ENCODE measurements at regions not wholly inside any gene's neighbourhood (a gene's known extent, or its start where the extent isn't known, plus 50 kb on each side); places are given as distances from the start of the nearest gene placed in this dataset.

- Histone ChIP-seq H3K27me3 (ENCODE audit: control insufficient read depth, insufficient read depth, low read length) (no peaks in the 10 kb centered on the region), H3K4me1 (ENCODE audit: control insufficient read depth, insufficient read depth, low read length) (no peaks in the 10 kb centered on the region), H3K36me3 (ENCODE audit: control insufficient read depth, insufficient read depth, low read length) (no peaks in the 10 kb centered on the region), H3K4me3 (ENCODE audit: low read length) (no peak overlapping the region), H3K27ac (ENCODE audit: low read length) (no peak overlapping the region), H3K9me3 (ENCODE audit: control insufficient read depth, insufficient read depth, low read length) (no peaks in the 10 kb centered on the region)
- DNase-seq (ENCODE audit: low read depth, low spot score): peak; percentile 25
- WGBS (ENCODE audit: insufficient coverage, insufficient read length): no CpG with 5 or more reads among the region's 4 CpGs
Observed at GRCh38 chr5:167814828-167815227, 476.6 kb upstream of the WWC1 start.

GRCh38 chr5:167816354-167816753, 475.1 kb upstream of the WWC1 start:
- Histone ChIP-seq H3K36me3 (ENCODE audit: control insufficient read depth, insufficient read depth, low read length) (no peaks in the 10 kb centered on the region), H3K4me1 (ENCODE audit: control insufficient read depth, insufficient read depth, low read length) (no peaks in the 10 kb centered on the region), H3K27me3 (ENCODE audit: control insufficient read depth, insufficient read depth, low read length) (no peaks in the 10 kb centered on the region), H3K4me3 (ENCODE audit: low read length) (no peak overlapping the region), H3K27ac (ENCODE audit: low read length) (no peak overlapping the region), H3K9me3 (ENCODE audit: control insufficient read depth, insufficient read depth, low read length) (no peaks in the 10 kb centered on the region)
- WGBS (ENCODE audit: insufficient coverage, insufficient read length): no CpG with 5 or more reads among the region's 3 CpGs
- no peak for DNase-seq (ENCODE audit: low read depth, low spot score)

- Histone ChIP-seq H3K4me1 (ENCODE audit: control insufficient read depth, insufficient read depth, low read length) (no peaks in the 10 kb centered on the region), H3K4me3 (ENCODE audit: low read length) (no peak overlapping the region), H3K27ac (ENCODE audit: low read length) (no peak overlapping the region), H3K36me3 (ENCODE audit: control insufficient read depth, insufficient read depth, low read length) (no peaks in the 10 kb centered on the region), H3K27me3 (ENCODE audit: control insufficient read depth, insufficient read depth, low read length) (no peaks in the 10 kb centered on the region), H3K9me3 (ENCODE audit: control insufficient read depth, insufficient read depth, low read length) (no peaks in the 10 kb centered on the region)
- no peak for DNase-seq (ENCODE audit: low read depth, low spot score)
- WGBS (ENCODE audit: insufficient coverage, insufficient read length): no CpG with 5 or more reads among the region's 4 CpGs
Observed at GRCh38 chr5:167816864-167817263, 474.6 kb upstream of the WWC1 start.

- Histone ChIP-seq H3K36me3 (ENCODE audit: control insufficient read depth, insufficient read depth, low read length) (no peaks in the 10 kb centered on the region), H3K4me1 (ENCODE audit: control insufficient read depth, insufficient read depth, low read length) (no peaks in the 10 kb centered on the region), H3K9me3 (ENCODE audit: control insufficient read depth, insufficient read depth, low read length) (no peaks in the 10 kb centered on the region), H3K4me3 (ENCODE audit: low read length) (no peak overlapping the region), H3K27ac (ENCODE audit: low read length) (no peak overlapping the region), H3K27me3 (ENCODE audit: control insufficient read depth, insufficient read depth, low read length) (no peaks in the 10 kb centered on the region)
- no peak for DNase-seq (ENCODE audit: low read depth, low spot score)
- no CpG with 5 or more reads among the region's 3 CpGs for WGBS (ENCODE audit: insufficient coverage, insufficient read length)
Observed at GRCh38 chr5:167819406-167819805, 472.0 kb upstream of the WWC1 start.

GRCh38 chr5:167820101-167820990, 471.1 kb upstream of the WWC1 start:
- no peaks in the 10 kb centered on the region for H3K36me3 ChIP-seq (ENCODE audit: control insufficient read depth, insufficient read depth, low read length)
- H3K27me3 ChIP-seq (ENCODE audit: control insufficient read depth, insufficient read depth, low read length): no peaks in the 10 kb centered on the region
- no CpG with 5 or more reads among the region's 12 CpGs for WGBS (ENCODE audit: insufficient coverage, insufficient read length)
- no peak overlapping the region for H3K4me3 ChIP-seq (ENCODE audit: low read length)
- no peak overlapping the region for H3K27ac ChIP-seq (ENCODE audit: low read length)
- no peak for DNase-seq (ENCODE audit: low read depth, low spot score)
- no peaks in the 10 kb centered on the region for H3K9me3 ChIP-seq (ENCODE audit: control insufficient read depth, insufficient read depth, low read length)
- H3K4me1 ChIP-seq (ENCODE audit: control insufficient read depth, insufficient read depth, low read length): no peaks in the 10 kb centered on the region

GRCh38 chr5:167821151-167821550, 470.3 kb upstream of the WWC1 start:
- Histone ChIP-seq H3K27me3 (ENCODE audit: control insufficient read depth, insufficient read depth, low read length) (no peaks in the 10 kb centered on the region), H3K36me3 (ENCODE audit: control insufficient read depth, insufficient read depth, low read length) (no peaks in the 10 kb centered on the region), H3K4me1 (ENCODE audit: control insufficient read depth, insufficient read depth, low read length) (no peaks in the 10 kb centered on the region), H3K9me3 (ENCODE audit: control insufficient read depth, insufficient read depth, low read length) (no peaks in the 10 kb centered on the region), H3K27ac (ENCODE audit: low read length) (no peak overlapping the region), H3K4me3 (ENCODE audit: low read length) (no peak overlapping the region)
- no peak for DNase-seq (ENCODE audit: low read depth, low spot score)
- no CpG with 5 or more reads among the region's 2 CpGs for WGBS (ENCODE audit: insufficient coverage, insufficient read length)

GRCh38 chr5:167821669-167822068, 469.8 kb upstream of the WWC1 start:
- H3K4me1 ChIP-seq (ENCODE audit: control insufficient read depth, insufficient read depth, low read length): no peaks in the 10 kb centered on the region
- H3K36me3 ChIP-seq (ENCODE audit: control insufficient read depth, insufficient read depth, low read length): no peaks in the 10 kb centered on the region
- no peak overlapping the region for H3K27ac ChIP-seq (ENCODE audit: low read length)
- no peaks in the 10 kb centered on the region for H3K9me3 ChIP-seq (ENCODE audit: control insufficient read depth, insufficient read depth, low read length)
- no peaks in the 10 kb centered on the region for H3K27me3 ChIP-seq (ENCODE audit: control insufficient read depth, insufficient read depth, low read length)
- DNase-seq (ENCODE audit: low read depth, low spot score): no peak
- no CpG with 5 or more reads among the region's 4 CpGs for WGBS (ENCODE audit: insufficient coverage, insufficient read length)
- H3K4me3 ChIP-seq (ENCODE audit: low read length): no peak overlapping the region

GRCh38 chr5:167822241-167822640, 469.2 kb upstream of the WWC1 start:
- Histone ChIP-seq H3K4me3 (ENCODE audit: low read length) (no peak overlapping the region), H3K4me1 (ENCODE audit: control insufficient read depth, insufficient read depth, low read length) (no peaks in the 10 kb centered on the region), H3K27me3 (ENCODE audit: control insufficient read depth, insufficient read depth, low read length) (no peaks in the 10 kb centered on the region), H3K36me3 (ENCODE audit: control insufficient read depth, insufficient read depth, low read length) (no peaks in the 10 kb centered on the region), H3K9me3 (ENCODE audit: control insufficient read depth, insufficient read depth, low read length) (no peaks in the 10 kb centered on the region), H3K27ac (ENCODE audit: low read length) (no peak overlapping the region)
- DNase-seq (ENCODE audit: low read depth, low spot score): no peak
- WGBS (ENCODE audit: insufficient coverage, insufficient read length): no CpG with 5 or more reads among the region's 4 CpGs

- Histone ChIP-seq H3K4me3 (ENCODE audit: low read length) (no peak overlapping the region), H3K9me3 (ENCODE audit: control insufficient read depth, insufficient read depth, low read length) (no peaks in the 10 kb centered on the region), H3K4me1 (ENCODE audit: control insufficient read depth, insufficient read depth, low read length) (no peaks in the 10 kb centered on the region), H3K27me3 (ENCODE audit: control insufficient read depth, insufficient read depth, low read length) (no peaks in the 10 kb centered on the region), H3K27ac (ENCODE audit: low read length) (no peak overlapping the region), H3K36me3 (ENCODE audit: control insufficient read depth, insufficient read depth, low read length) (no peaks in the 10 kb centered on the region)
- no peak for DNase-seq (ENCODE audit: low read depth, low spot score)
- no CpG with 5 or more reads among the region's 2 CpGs for WGBS (ENCODE audit: insufficient coverage, insufficient read length)
Observed at GRCh38 chr5:167823405-167823804, 468.0 kb upstream of the WWC1 start.

GRCh38 chr5:167827766-167828165, 463.7 kb upstream of the WWC1 start:
- H3K36me3 ChIP-seq (ENCODE audit: control insufficient read depth, insufficient read depth, low read length): no peaks in the 10 kb centered on the region
- no peak for DNase-seq (ENCODE audit: low read depth, low spot score)
- H3K4me1 ChIP-seq (ENCODE audit: control insufficient read depth, insufficient read depth, low read length): no peaks in the 10 kb centered on the region
- no peak overlapping the region for H3K4me3 ChIP-seq (ENCODE audit: low read length)
- WGBS (ENCODE audit: insufficient coverage, insufficient read length): no CpG with 5 or more reads among the region's 1 CpG
- no peak overlapping the region for H3K27ac ChIP-seq (ENCODE audit: low read length)
- no peaks in the 10 kb centered on the region for H3K27me3 ChIP-seq (ENCODE audit: control insufficient read depth, insufficient read depth, low read length)
- H3K9me3 ChIP-seq (ENCODE audit: control insufficient read depth, insufficient read depth, low read length): no peaks in the 10 kb centered on the region
